ENCODE measurements at regions not wholly inside any gene's neighbourhood (a gene's known extent, or its start where the extent isn't known, plus 50 kb on each side); places are given as distances from the start of the nearest gene placed in this dataset.
A peak's percentile ranks its signal among the peaks of the same experiment; 100 is the strongest.

- H3K4me2 ChIP-seq (ENCODE audit: low read length) = no peak overlapping the region
- peaks cover 6% of the 10 kb centered on the region for H3K4me1 ChIP-seq
These were observed 89.3 kb upstream of the EEF1E1 start for GRCh38 chr6:8191629-8192028.

GRCh38 chr6:8187209-8187608 is 84.9 kb upstream of the EEF1E1 start:
- no peak overlapping the region for H2AFZ ChIP-seq

More at GRCh38 chr6:8191629-8192028, 89.3 kb upstream of the EEF1E1 start:
- Histone ChIP-seq H3K79me2 (no peaks in the 10 kb centered on the region), H3K9ac (no peak overlapping the region), H3K9me3 (ENCODE audit: control insufficient read depth, low read length) (no peaks in the 10 kb centered on the region), H3K27ac (no peak overlapping the region), H3K36me3 (ENCODE audit: control insufficient read depth, insufficient read depth, low read length) (no peaks in the 10 kb centered on the region), H3K4me3 (ENCODE audit: low read depth, low read length) (no peak overlapping the region), H2AFZ (no peak overlapping the region), H3K27me3 (ENCODE audit: control insufficient read depth, insufficient read depth, low read length) (no peaks in the 10 kb centered on the region)
- TF ChIP-seq, protein P1, sequence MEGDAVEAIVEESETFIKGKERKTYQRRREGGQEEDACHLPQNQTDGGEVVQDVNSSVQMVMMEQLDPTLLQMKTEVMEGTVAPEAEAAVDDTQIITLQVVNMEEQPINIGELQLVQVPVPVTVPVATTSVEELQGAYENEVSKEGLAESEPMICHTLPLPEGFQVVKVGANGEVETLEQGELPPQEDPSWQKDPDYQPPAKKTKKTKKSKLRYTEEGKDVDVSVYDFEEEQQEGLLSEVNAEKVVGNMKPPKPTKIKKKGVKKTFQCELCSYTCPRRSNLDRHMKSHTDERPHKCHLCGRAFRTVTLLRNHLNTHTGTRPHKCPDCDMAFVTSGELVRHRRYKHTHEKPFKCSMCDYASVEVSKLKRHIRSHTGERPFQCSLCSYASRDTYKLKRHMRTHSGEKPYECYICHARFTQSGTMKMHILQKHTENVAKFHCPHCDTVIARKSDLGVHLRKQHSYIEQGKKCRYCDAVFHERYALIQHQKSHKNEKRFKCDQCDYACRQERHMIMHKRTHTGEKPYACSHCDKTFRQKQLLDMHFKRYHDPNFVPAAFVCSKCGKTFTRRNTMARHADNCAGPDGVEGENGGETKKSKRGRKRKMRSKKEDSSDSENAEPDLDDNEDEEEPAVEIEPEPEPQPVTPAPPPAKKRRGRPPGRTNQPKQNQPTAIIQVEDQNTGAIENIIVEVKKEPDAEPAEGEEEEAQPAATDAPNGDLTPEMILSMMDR (IDR thresholded peaks at IDR 0.05) = no peak

GRCh38 chr6:8182902-8183665 is 80.7 kb upstream of the EEF1E1 start:
- H3K4me3 ChIP-seq (ENCODE audit: low read depth, low read length) = no peak overlapping the region
- no peak overlapping the region for H3K4me2 ChIP-seq (ENCODE audit: low read length)
- H3K9ac ChIP-seq = no peak overlapping the region
- H3K36me3 ChIP-seq (ENCODE audit: control insufficient read depth, insufficient read depth, low read length) = no peaks in the 10 kb centered on the region
- no peaks in the 10 kb centered on the region for H3K79me2 ChIP-seq
- TF ChIP-seq, protein P1 (IDR thresholded peaks at IDR 0.05) = no peak
- H2AFZ ChIP-seq = peak overlapping the region; percentile 36
- H3K4me1 ChIP-seq = peaks cover 25% of the 10 kb centered on the region
- H3K27me3 ChIP-seq (ENCODE audit: control insufficient read depth, insufficient read depth, low read length) = no peaks in the 10 kb centered on the region
- H3K27ac ChIP-seq = no peak overlapping the region
- no peaks in the 10 kb centered on the region for H3K9me3 ChIP-seq (ENCODE audit: control insufficient read depth, low read length)

More at GRCh38 chr6:8187209-8187608, 84.9 kb upstream of the EEF1E1 start:
- no peaks in the 10 kb centered on the region for H3K9me3 ChIP-seq (ENCODE audit: control insufficient read depth, low read length)
- H3K36me3 ChIP-seq (ENCODE audit: control insufficient read depth, insufficient read depth, low read length) = no peaks in the 10 kb centered on the region
- peaks cover 3% of the 10 kb centered on the region for H3K4me1 ChIP-seq
- no peaks in the 10 kb centered on the region for H3K27me3 ChIP-seq (ENCODE audit: control insufficient read depth, insufficient read depth, low read length)
- no peak overlapping the region for H3K4me2 ChIP-seq (ENCODE audit: low read length)
- TF ChIP-seq, protein P1 (IDR thresholded peaks at IDR 0.05) = no peak
- no peak overlapping the region for H3K9ac ChIP-seq
- H3K79me2 ChIP-seq = no peaks in the 10 kb centered on the region
- H3K4me3 ChIP-seq (ENCODE audit: low read depth, low read length) = no peak overlapping the region
- H3K27ac ChIP-seq = no peak overlapping the region

DNA sequence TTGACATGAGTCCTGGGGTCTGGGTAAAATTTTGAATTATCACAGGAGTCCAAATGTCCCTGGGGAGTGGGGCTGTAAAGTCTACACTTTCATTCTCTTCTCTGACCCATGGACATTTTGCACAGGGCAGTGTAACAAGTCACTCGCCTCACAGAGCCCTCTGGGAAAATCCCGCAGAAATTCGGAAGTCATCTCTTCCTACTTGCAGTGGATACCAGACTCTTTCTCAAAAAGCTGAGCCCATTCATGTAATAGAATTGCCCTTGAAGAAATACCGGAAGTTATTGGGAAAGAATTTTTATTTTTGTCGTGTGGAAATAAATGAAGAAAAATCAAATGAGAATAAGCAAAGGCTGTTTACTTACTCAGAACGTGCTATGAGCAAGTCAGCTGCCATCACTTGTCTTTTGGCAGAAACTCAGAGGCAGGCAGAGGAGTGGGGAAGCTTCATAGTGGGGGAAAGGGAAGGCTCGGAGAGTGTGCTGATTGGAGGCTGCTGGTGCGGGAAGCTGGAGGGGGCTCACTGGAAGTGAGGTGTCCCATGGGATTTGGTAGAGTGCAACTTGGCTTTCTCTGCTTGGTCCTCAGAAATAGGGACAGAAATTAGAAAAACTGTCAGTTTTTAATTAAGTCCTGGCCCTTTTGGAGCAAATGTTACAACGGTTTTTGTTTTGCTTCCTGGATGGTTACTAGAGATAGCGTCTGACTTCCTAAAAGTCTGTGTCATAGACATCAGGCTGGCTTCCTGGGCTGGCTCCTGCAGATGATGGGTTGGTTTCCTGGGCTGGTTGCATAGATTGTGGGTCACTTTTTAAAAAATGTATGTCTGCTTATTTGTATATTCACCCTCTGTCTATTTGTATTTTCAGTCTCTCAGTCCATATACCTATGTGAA is 79.8 kb upstream of the EEF1E1 start:
- Histone ChIP-seq H3K4me2 (ENCODE audit: low read length) (no peak overlapping the region), H3K27ac (no peak overlapping the region), H3K36me3 (ENCODE audit: control insufficient read depth, insufficient read depth, low read length) (no peaks in the 10 kb centered on the region), H3K27me3 (ENCODE audit: control insufficient read depth, insufficient read depth, low read length) (no peaks in the 10 kb centered on the region), H3K4me1 (peaks cover 25% of the 10 kb centered on the region), H3K9me3 (ENCODE audit: control insufficient read depth, low read length) (no peaks in the 10 kb centered on the region), H3K9ac (no peak overlapping the region), H3K79me2 (no peaks in the 10 kb centered on the region), H2AFZ (no peak overlapping the region), H3K4me3 (ENCODE audit: low read depth, low read length) (no peak overlapping the region)
- TF ChIP-seq, protein P1 (IDR thresholded peaks at IDR 0.05) = no peak
